WTC11 (cell line): ENCODE measurements at regions not wholly inside any gene's neighbourhood (a gene's known extent, or its start where the extent isn't known, plus 50 kb on each side); places are given as distances from the start of the nearest gene placed in this dataset.

Experiments
- CTCF ChIP-seq: fragments of 200-600 bp; IDR thresholded peaks from 2 replicates; pipeline ENCODE4 v1.8.0; 2022; ENCODE audit warnings: antibody characterized with exemption
- NFE2L1 ChIP-seq: sonication (generic); formaldehyde crosslinking; IDR thresholded peaks from 2 replicates; pipeline ENCODE4 v1.8.1; 2023; ENCODE audit warnings: missing genetic modification reagents
- PRRX2 ChIP-seq: fragments of 250-450 bp; sonication (Bioruptor Pico); IDR thresholded peaks from 2 replicates; pipeline ENCODE4 v1.8.0; 2021; ENCODE audit warnings: mild to moderate bottlenecking
- TCF7 ChIP-seq: sonication (generic); formaldehyde crosslinking; IDR thresholded peaks from 2 replicates; pipeline ENCODE4 v1.8.0; 2022; ENCODE audit warnings: mild to moderate bottlenecking, low read depth, missing genetic modification reagents, moderate library complexity
- ZNF317 ChIP-seq: sonication (generic); formaldehyde crosslinking; IDR thresholded peaks from 2 replicates; pipeline ENCODE4 v1.8.1; 2023; ENCODE audit warnings: low read depth, mild to moderate bottlenecking, moderate library complexity, missing genetic modification reagents, borderline replicate concordance
- ZNF512 ChIP-seq: sonication (generic); formaldehyde crosslinking; IDR thresholded peaks from 2 replicates; pipeline ENCODE4 v1.8.1; 2022; ENCODE audit warnings: missing genetic modification reagents, borderline replicate concordance
- TF ChIP-seq, protein P1 (sequence below): sonication (generic); formaldehyde crosslinking; IDR thresholded peaks from 2 replicates; pipeline ENCODE4 v1.8.0; 2023; ENCODE audit warnings: missing genetic modification reagents
- TF ChIP-seq, protein P2 (sequence below): sonication (generic); formaldehyde crosslinking; IDR thresholded peaks from 2 replicates; pipeline ENCODE4 v1.8.0; 2023; ENCODE audit warnings: mild to moderate bottlenecking, missing genetic modification reagents

DNA sequence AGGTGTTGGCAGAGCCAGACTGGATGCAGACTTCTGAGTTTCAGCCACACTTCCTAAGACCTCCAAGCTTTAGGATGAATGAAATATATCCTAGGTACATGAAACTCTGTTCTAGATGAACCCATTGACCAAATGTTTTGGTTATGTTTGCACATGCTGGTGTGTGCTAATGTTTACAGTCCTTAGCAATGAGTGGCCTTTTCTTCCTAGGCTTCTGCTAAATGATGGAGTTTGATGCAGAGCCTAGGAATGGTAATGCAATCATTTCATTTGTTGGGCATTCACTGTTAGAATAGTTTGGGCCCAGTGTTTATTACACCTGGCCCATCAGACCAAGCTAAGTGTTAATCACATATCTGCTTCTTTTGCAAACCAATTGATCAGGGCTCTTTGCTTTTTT, 464.7 kb downstream of the MEIS1 start:
- no peak for TF ChIP-seq PRRX2
- no peak for TF ChIP-seq CTCF
- TF ChIP-seq TCF7 (CRISPR knock-in tag): no peak
- TF ChIP-seq, protein P1, sequence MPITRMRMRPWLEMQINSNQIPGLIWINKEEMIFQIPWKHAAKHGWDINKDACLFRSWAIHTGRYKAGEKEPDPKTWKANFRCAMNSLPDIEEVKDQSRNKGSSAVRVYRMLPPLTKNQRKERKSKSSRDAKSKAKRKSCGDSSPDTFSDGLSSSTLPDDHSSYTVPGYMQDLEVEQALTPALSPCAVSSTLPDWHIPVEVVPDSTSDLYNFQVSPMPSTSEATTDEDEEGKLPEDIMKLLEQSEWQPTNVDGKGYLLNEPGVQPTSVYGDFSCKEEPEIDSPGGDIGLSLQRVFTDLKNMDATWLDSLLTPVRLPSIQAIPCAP: no peak
- TF ChIP-seq ZNF512 (CRISPR knock-in tag): no peak
- TF ChIP-seq, protein P2, sequence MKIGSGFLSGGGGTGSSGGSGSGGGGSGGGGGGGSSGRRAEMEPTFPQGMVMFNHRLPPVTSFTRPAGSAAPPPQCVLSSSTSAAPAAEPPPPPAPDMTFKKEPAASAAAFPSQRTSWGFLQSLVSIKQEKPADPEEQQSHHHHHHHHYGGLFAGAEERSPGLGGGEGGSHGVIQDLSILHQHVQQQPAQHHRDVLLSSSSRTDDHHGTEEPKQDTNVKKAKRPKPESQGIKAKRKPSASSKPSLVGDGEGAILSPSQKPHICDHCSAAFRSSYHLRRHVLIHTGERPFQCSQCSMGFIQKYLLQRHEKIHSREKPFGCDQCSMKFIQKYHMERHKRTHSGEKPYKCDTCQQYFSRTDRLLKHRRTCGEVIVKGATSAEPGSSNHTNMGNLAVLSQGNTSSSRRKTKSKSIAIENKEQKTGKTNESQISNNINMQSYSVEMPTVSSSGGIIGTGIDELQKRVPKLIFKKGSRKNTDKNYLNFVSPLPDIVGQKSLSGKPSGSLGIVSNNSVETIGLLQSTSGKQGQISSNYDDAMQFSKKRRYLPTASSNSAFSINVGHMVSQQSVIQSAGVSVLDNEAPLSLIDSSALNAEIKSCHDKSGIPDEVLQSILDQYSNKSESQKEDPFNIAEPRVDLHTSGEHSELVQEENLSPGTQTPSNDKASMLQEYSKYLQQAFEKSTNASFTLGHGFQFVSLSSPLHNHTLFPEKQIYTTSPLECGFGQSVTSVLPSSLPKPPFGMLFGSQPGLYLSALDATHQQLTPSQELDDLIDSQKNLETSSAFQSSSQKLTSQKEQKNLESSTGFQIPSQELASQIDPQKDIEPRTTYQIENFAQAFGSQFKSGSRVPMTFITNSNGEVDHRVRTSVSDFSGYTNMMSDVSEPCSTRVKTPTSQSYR (CRISPR knock-in tag): no peak
- no peak for TF ChIP-seq ZNF317 (CRISPR knock-in tag)
- no peak for TF ChIP-seq NFE2L1 (CRISPR knock-in tag)
